ENCODE measurements at regions not wholly inside any gene's neighbourhood (a gene's known extent, or its start where the extent isn't known, plus 50 kb on each side); places are given as distances from the start of the nearest gene placed in this dataset.

- Histone ChIP-seq H3K9me3 (no peaks in the 10 kb centered on the region), H3K4me3 (no peak overlapping the region), H3K27me3 (no peaks in the 10 kb centered on the region), H3K27ac (peak overlapping the region in 1 of 2 donors; percentile 31), H3K36me3 (no peaks in the 10 kb centered on the region), H3K4me1 (peaks cover 0 to 2% of the 10 kb centered on the region in 2 donors)
- intact Hi-C loops (cut with DNase I), result no loop called here
- TF ChIP-seq CTCF (IDR thresholded peaks at IDR 0.05), result no peak
- DNase-seq (ENCODE audit: low spot score in 2 of 2), result no peak
These were observed 64.9 kb upstream of the PCED1B start for GRCh38 chr12:47014474-47014873.

DNA sequence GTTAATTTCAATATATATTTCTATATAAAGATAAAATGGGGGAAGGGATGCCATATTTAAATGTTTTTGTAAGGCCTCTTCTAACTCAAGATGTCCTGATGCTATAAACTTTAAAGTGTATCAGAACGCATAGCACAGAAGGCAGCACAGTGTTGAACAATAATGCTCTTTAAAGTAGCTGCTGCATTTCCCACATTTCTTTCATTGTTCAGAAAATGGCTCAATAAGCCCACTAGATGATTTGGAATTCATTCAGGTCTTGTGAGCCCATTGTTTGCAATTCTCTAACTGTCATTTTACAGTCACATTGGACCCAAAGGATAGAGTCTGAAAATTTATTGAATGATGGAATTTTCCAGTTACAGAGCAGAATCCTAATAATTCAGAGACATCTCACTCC, 64.0 kb upstream of the PCED1B start:
- Histone ChIP-seq H3K4me3 (no peak overlapping the region), H3K36me3 (no peaks in the 10 kb centered on the region), H3K4me1 (peaks cover 0 to 2% of the 10 kb centered on the region in 2 donors), H3K27me3 (no peaks in the 10 kb centered on the region), H3K9me3 (no peaks in the 10 kb centered on the region), H3K27ac (no peak overlapping the region)
- TF ChIP-seq CTCF (IDR thresholded peaks at IDR 0.05), result no peak
- intact Hi-C loops (cut with DNase I), result no loop called here
- no peak for DNase-seq (ENCODE audit: low spot score in 2 of 2)

DNA sequence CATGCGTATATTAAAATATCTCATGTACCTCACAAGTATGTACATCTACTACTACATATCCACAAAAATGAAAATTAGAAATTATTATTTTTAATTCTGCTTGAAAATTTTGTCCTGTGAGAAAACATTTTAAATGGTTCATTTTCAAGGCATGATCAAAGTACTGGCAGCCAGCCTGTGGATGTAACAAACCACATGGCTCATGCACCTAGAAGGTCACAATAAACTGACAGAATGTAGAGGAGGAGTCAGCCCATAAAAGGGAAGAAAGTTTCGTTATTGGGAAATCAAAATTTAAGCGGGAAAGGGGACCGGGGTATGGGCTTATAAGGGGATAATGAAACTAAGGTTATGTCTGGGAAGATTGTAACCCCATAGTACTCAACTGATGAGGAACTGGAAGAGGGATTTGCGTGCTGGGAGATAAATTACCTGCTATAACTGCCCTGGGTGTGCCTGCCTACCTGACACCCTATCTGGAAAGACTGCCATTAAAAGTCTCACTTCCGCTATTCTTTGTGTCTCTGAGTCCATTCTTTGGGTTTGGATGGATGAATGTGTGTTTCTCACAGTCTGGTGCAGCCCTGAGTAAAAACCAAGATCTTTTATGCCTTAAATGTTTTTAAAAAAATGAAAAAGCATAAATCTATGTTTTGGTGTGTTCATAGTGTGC, 62.2 kb upstream of the PCED1B start:
- no peak for DNase-seq (ENCODE audit: low spot score in 2 of 2)
- Histone ChIP-seq H3K9me3 (no peaks in the 10 kb centered on the region), H3K4me1 (peaks cover 0 to 2% of the 10 kb centered on the region in 2 donors), H3K27me3 (no peaks in the 10 kb centered on the region), H3K36me3 (no peaks in the 10 kb centered on the region), H3K4me3 (no peak overlapping the region), H3K27ac (no peak overlapping the region)
- intact Hi-C loops (cut with DNase I), result no loop called here
- no peak for TF ChIP-seq CTCF (IDR thresholded peaks at IDR 0.05)

- no peak for TF ChIP-seq CTCF (IDR thresholded peaks at IDR 0.05)
- intact Hi-C loops (cut with DNase I), result no loop called here
These were observed 61.4 kb upstream of the PCED1B start for GRCh38 chr12:47017901-47018475.

GRCh38 chr12:47020211-47020821, 59.1 kb upstream of the PCED1B start:
- Histone ChIP-seq H3K27ac (no peak overlapping the region), H3K4me1 (peaks cover 0 to 3% of the 10 kb centered on the region in 2 donors), H3K27me3 (no peaks in the 10 kb centered on the region), H3K36me3 (no peaks in the 10 kb centered on the region), H3K9me3 (no peaks in the 10 kb centered on the region), H3K4me3 (no peak overlapping the region)
- intact Hi-C loops (cut with DNase I), result loop anchor here (5.0 to 10.0 kb wide), 2 partner anchors 343 to 896 kb away; no protein-coding TSS in a partner anchor
- no peak for TF ChIP-seq CTCF (IDR thresholded peaks at IDR 0.05)
- DNase-seq (ENCODE audit: low spot score in 2 of 2), result no peak

More at GRCh38 chr12:47017901-47018475, 61.4 kb upstream of the PCED1B start:
- H3K4me3 ChIP-seq, result no peak overlapping the region
- H3K9me3 ChIP-seq, result no peaks in the 10 kb centered on the region
- H3K36me3 ChIP-seq, result no peaks in the 10 kb centered on the region
- no peak overlapping the region for H3K27ac ChIP-seq
- H3K27me3 ChIP-seq, result no peaks in the 10 kb centered on the region
- peaks cover 0 to 5% of the 10 kb centered on the region in 2 donors for H3K4me1 ChIP-seq
- DNase-seq (ENCODE audit: low spot score in 2 of 2), result no peak

Data from ascending aorta (tissue), 2 donors.